ENCODE measurements at regions not wholly inside any gene's neighbourhood (a gene's known extent, or its start where the extent isn't known, plus 50 kb on each side); places are given as distances from the start of the nearest gene placed in this dataset.
"Not testable (repeated sequence)": the region's sequence is repeated elsewhere in the genome, so short reads cannot be mapped to it uniquely, and the experiment has no call there.

DNA sequence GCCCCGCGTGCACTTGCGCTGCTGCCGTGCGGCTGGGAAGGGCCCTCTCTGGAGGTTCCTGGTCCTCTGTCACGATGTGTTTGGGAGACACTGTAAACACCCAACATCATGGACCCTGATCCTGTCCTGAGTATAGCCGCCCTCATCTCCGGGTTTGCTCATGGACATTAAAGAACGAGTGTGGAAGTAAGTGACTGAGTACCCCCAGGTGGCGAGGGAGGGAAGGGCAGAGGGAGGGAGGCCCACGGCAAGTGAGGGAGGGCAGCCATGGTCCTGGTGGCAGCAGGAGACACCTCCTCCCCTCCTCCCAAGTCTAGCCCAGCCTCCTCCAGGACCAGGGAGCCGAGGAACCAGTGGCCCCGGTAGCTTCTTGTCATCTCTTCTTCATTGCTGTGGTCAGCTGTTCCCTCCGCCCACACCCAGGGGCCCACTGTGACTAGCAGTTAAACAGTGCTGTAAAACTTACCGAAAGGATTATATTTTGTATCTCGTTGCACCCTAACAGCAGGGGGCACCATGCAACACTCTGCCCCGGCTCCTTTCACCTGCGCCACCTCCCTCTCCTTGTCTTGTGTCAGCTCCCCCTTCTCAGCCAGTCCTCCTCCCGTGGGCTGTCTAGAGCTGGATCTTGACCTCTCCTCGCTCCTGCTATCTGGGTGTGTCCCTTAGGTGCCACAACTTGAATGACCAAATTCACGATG is 566.5 kb upstream of the B3GAT1 start:
- no peak for DNase-seq (ENCODE audit: low spot score)

- no peak for DNase-seq (ENCODE audit: low spot score)
Measured at GRCh38 chr11:134976551-134976950, 564.5 kb upstream of the B3GAT1 start.

GRCh38 chr11:134975866-134976376 is 563.9 kb upstream of the B3GAT1 start:
- DNase-seq (ENCODE audit: low spot score): no peak

DNA sequence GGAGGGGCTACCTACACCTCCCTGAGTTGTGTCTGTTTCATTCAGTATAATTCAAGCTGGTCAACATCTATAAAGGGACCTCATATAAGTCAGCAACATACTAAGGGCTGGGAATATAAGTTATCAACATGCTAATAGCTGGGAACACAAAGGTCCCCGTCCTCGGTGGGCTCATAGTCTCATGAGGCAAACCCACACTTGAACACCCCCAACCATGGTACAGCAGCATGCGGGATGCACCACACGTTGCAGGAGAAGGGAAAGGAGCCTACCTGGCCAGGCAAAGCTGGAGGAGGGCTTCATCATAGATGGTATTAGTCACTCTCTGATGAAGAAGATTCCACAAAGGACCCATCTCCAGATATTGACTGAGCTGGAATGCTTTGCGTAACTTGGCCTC is 561.8 kb upstream of the B3GAT1 start:
- no peak for DNase-seq (ENCODE audit: low spot score)

- no peak for DNase-seq (ENCODE audit: low spot score)
Measured at GRCh38 chr11:134971381-134971780, 559.3 kb upstream of the B3GAT1 start.

- DNase-seq (ENCODE audit: low spot score): no peak
Measured at GRCh38 chr11:134967746-134968145, 555.7 kb upstream of the B3GAT1 start.

DNA sequence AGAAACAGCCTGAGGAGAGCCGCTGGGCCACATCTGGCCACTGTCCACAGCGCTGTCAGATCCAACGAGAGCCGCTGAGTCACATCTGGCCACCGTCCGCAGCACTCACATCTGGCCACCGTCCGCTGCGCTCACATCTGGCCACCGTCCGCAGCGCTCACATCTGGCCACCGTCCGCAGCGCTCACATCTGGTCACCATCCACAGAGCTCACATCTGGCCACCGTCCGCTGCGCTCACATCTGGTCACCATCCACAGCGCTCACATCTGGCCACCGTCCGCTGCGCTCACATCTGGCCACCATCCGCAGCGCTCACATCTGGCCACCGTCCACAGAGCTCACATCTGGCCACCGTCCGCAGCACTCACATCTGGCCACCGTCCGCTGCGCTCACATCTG is 549.3 kb upstream of the B3GAT1 start:
- not testable (repeated sequence) for DNase-seq (ENCODE audit: low spot score)

DNA sequence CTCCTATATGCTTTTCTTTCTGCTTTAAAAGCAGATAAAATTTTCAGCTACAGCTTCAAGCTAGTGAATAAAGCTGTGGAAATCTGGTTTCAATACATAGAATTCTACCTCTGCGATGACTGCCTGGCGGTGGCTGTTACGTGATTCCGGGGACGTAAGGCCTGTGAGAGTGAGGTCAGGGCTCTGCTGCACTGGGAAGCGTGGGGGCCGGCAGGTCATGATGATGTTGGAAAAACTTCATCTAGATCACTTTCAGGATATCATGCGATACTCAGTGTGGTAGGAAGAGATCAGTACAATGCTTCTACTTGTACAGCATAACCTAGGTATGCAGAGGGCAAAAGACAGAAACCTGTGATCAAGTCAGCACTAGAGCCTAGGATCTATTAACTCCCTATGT is 546.8 kb upstream of the B3GAT1 start:
- DNase-seq (ENCODE audit: low spot score): no peak

- no peak for DNase-seq (ENCODE audit: low spot score)
Measured at GRCh38 chr11:134958336-134958640, 546.2 kb upstream of the B3GAT1 start.

- no peak for DNase-seq (ENCODE audit: low spot score)
Measured at GRCh38 chr11:134957540-134958335, 545.7 kb upstream of the B3GAT1 start.

- DNase-seq (ENCODE audit: low spot score): no peak
Measured at GRCh38 chr11:134956450-134957210, 544.6 kb upstream of the B3GAT1 start.

DNA sequence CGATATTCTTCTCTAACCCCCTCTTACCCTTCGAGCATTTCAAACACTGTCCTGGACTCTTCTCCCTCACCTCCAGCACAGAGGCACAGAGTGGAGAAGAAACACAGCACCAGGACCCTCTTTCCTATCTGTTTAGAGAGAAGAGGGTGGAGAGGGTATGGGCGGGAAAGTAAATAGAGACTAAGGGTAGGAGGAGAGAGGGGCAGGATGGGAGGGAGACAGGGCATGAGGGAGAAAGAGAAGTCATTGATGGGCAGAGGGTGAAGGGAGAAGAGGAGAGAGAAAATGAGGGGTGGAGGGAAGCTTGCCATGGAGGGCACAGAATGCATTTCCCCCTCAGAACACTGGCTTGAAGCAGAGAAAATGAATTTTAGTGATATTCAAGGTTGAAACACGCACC is 543.9 kb upstream of the B3GAT1 start:
- DNase-seq (ENCODE audit: low spot score): not testable (repeated sequence)

DNA sequence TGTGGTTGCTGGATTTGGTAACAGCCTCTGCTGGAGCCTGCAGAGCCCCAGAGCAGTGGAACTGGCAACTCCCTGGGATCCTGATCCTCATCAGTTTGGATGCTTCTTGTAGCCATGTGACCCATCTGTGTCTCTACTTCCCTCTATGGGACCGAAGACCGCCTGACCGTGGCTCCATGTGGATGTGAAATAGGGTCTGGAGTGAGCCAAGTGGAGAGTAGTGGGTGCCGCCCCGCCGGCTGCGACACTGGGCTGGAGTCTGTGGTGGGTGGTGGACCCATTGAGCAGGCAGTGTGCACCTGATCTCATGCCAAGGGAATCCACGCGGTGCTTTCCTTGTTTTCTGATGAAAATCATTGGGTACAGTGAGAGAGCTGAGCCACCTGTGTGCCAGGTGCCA is 543.2 kb upstream of the B3GAT1 start:
- no peak for DNase-seq (ENCODE audit: low spot score)

DNA sequence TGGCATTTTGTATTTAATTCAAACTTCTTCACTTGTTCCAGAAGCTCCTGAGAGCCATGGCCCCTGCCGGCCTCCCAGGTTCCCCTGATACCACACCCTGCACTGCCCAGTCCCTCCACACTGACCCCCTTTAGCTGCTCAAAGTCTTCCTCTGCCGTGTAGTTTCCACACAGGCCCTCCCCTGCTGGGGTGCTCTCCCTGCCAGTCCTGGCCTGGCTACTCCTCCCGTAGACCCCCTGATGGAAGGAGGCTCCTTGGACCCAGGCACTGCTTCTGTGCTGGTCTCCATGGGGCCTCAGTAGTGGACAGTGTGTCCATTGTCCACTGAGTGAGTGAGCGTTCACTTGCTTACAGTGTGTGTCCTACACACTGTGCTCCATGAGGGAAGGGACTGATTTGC is 542.4 kb upstream of the B3GAT1 start:
- DNase-seq (ENCODE audit: low spot score): not testable (repeated sequence)

DNA sequence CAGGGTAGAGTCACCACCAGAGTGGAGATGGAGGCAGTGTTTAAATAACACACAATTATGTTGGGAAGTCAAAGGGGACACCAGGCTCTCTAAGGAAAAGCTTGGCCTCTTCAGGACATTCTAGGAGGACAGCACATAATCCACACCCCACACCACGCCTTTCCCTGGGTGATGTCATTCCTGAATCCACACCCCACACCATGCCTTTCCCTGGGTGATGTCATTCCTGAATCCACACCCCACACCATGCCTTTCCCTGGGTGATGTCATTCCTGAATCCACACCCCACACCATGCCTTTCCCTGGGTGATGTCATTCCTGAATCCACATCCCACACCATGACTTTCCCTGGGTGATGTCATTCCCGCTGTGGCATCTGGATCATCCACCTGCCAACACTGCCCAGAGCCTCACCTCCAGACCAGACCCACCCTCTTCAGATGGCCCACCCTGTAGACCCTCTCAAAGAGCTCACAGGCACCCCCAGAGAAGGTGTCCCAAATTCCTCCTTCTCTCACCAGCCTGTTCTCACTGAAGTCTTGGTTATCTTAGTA is 541.5 kb upstream of the B3GAT1 start:
- not testable (repeated sequence) for DNase-seq (ENCODE audit: low spot score)

DNA sequence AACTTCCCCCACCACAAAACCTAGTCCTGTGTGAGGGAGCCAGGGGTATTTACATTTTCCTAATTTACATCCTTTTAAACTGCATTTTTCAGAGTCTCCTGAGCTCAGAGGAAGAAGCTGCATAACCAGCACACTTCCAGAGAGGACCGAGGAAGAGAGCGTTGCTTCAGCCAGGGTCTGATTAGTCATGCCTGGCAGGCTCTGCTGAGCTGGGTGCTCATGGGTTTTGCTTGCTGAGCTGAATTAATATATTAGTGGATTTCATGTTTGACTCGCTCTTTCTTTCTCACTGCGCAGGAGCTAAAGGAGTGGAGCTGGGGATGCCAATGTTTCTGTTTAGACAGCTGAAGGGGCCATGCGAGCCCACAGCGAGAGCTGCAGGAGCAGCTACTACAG is 539.3 kb upstream of the B3GAT1 start:
- DNase-seq (ENCODE audit: low spot score): no peak

GRCh38 chr11:134950692-134951304 is 538.8 kb upstream of the B3GAT1 start:
- DNase-seq (ENCODE audit: low spot score): no peak

- DNase-seq (ENCODE audit: low spot score): no peak
Measured at GRCh38 chr11:134949121-134950090, 537.4 kb upstream of the B3GAT1 start.

GRCh38 chr11:134947556-134947955 is 535.5 kb upstream of the B3GAT1 start:
- DNase-seq (ENCODE audit: low spot score): no peak

- DNase-seq (ENCODE audit: low spot score): no peak
Measured at GRCh38 chr11:134945993-134946392, 534.0 kb upstream of the B3GAT1 start.

DNA sequence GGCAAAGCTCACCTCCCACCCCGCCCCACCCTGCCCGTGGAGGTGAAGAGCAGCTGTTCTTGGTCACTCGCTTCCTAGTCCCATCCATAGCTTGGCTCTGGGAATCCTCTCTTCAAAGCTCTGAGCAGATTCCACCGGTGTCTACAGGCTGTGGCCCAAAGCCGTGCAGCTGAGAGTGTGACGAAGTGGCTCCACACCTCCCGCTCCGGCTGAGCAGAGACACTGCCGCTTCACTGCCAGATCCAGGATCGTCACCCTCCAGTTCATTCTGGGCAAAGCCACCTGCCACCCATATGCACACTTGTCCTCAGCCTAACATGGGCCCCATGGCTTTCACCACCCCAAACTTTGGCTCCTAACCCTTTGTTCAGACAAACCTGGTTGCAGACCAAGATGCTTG is 532.9 kb upstream of the B3GAT1 start:
- DNase-seq (ENCODE audit: low spot score): no peak
